Brain pericyte (primary cell): ENCODE measurements at regions not wholly inside any gene's neighbourhood (a gene's known extent, or its start where the extent isn't known, plus 50 kb on each side); places are given as distances from the start of the nearest gene placed in this dataset.

ENCODE experiments used
- DNase-seq: peaks from one replicate; pipeline ENCODE4 v3.0.0-alpha.2; 2012; ENCODE audit warnings: low read depth, low spot score

- DNase-seq, result no peak
Observed at GRCh38 chr18:8944871-8945245, 157.6 kb upstream of the NDUFV2 start.

DNA sequence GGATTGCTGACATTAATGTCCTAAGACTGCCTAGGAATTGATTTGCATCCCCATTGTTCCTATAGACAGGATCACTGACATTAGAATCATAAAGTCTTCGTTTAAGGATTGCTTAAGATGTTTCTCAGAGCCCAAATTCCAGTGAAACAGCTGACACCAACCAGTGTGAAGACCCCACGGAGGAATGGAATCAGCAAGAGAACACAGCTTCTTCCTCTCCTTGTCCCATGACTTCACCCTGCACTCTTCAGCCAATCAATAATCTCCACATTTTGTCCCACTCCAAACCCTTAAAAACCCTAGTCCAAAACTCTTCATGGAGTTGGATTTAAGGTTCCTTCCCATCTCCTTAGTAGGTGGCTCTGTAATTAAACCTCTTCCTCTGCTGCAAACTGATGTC, 157.0 kb upstream of the NDUFV2 start:
- no peak for DNase-seq

GRCh38 chr18:8946066-8946838, 156.2 kb upstream of the NDUFV2 start:
- peak; percentile 65 for DNase-seq

GRCh38 chr18:8947566-8947965, 154.9 kb upstream of the NDUFV2 start:
- no peak for DNase-seq

DNA sequence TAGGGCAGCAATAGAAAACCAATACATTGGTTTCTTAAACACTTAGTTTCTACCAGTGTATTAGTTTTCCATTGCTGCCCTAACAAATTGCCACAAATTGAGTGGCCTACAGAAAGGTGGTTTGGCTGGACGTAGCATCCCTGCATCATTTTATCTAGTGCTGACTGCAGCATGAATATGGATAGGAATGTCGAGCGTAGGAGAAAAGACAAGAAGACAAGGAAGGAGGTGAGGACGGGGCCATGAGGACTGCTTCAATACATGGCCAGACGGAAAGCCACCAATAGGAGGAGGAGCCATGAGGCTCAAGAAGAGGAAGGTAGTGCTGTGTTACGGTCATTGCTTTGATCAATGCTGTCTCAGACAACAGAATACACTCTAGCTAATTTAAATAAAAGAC, 154.5 kb upstream of the NDUFV2 start:
- no peak for DNase-seq

DNA sequence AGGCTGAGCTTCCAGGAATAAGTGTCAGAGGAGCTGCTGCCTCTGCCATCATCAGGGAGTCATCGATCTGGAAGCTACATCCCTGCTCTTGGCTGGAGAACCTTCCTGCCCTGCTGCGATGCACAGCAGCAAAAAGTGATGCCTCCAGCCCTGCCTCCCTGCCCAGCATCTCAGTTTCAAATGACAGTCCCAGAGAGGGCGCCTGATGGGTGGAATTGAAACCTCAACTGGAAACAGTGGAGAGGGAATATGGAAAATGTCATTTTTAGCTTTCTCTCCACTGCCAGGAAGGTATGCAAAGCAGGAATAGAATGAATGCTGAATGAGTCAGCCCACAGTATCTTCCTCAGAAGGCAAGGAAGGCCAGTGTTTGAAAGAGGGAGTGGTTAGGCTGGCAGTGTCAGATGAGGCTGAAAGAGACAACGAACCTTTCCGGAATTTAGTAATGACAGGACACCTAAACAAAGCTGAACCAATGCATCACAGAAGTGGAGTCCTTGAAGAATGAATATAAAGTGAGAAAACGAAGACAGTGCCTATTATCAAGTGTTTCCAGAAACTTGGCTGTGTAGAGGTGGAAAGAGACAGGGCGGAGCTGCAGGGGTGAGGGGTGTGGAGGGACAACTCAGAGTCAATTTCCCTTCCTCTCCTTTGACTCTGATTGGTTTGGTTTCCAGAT, 153.9 kb upstream of the NDUFV2 start:
- no peak for DNase-seq

GRCh38 chr18:8949206-8949605, 153.3 kb upstream of the NDUFV2 start:
- no peak for DNase-seq

- DNase-seq, result no peak
Observed at GRCh38 chr18:8951491-8951890, 151.0 kb upstream of the NDUFV2 start.

- no peak for DNase-seq
Observed at GRCh38 chr18:8952174-8952573, 150.3 kb upstream of the NDUFV2 start.

- no peak for DNase-seq
Observed at GRCh38 chr18:8952769-8953760, 149.4 kb upstream of the NDUFV2 start.

- no peak for DNase-seq
Observed at GRCh38 chr18:8957731-8958130, 144.8 kb upstream of the NDUFV2 start.

- no peak for DNase-seq
Observed at GRCh38 chr18:8958660-8959059, 143.8 kb upstream of the NDUFV2 start.

- DNase-seq, result no peak
Observed at GRCh38 chr18:8959551-8960135, 142.9 kb upstream of the NDUFV2 start.

DNA sequence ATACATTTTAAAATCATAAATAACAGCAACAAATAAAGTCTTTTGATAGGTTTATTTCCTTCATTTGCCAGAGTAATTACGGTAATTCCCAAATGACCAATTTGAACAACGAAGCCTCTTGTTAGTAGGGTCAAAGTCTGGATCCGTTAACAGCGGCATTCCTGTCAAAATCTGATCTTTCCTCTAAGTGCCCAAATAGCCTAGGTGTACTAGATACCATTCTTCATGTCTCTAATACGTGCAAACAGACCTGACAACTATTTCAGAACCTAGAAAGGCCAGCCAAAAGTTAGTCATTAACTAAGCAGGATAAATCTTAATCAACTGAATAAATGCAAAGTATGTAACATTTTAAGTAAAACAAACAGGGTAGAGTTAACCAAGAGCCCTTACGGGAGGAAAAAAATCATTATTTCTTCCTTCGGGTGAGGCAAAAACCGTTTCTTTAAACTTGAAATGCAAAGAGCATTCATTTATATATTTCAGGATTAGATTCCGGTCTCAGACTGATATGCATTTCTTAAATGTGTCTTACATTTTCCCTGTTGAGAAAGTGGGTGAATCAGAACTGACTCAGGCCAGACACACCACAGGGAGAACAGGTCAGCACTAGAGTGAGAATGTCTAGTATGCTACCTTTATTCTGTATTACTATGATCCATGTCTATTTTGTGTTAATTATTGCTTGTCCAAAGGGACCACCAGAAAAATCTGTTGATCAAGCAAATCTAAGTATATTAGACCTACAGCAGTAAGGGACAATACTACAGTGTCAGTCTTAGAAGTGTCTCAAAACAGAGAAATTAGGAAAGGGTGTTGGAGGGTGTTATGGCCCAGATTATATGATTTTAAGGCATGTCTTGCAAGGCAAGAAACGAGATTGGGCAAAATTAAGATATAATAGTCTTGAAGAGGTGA, 141.5 kb upstream of the NDUFV2 start:
- no peak for DNase-seq

DNA sequence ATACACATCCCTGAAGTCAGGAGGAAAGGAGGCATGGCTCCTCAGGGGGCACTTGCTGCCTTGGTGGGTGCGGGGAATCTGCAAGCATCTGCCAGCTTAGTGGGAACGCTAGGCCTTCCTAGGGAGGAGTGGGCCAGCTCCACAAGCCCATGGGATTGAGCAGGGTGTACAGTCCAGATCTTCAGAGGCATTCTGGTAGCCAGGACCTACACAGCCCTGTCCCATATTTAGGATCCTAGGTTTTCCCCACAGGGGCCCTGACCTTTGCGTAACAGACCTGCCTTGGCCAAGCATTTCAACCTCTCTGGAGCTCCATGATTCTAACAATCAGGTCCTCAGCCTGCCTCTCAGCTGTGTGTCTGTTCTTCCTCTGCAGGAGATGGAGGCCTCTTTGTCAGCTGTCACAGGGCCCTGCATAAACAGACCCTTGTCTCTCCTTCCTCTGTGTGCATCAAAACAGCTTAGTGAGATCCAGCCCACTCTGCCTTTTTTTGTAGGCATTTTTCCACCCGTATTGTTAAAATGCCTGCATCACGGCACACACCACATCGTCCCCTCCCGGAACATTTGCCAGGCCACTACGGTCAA, 140.2 kb upstream of the NDUFV2 start:
- no peak for DNase-seq

- no peak for DNase-seq
Observed at GRCh38 chr18:8962855-8963635, 139.5 kb upstream of the NDUFV2 start.

GRCh38 chr18:8963876-8964275, 138.6 kb upstream of the NDUFV2 start:
- DNase-seq, result no peak

- DNase-seq, result no peak
Observed at GRCh38 chr18:8965398-8965797, 137.1 kb upstream of the NDUFV2 start.

DNA sequence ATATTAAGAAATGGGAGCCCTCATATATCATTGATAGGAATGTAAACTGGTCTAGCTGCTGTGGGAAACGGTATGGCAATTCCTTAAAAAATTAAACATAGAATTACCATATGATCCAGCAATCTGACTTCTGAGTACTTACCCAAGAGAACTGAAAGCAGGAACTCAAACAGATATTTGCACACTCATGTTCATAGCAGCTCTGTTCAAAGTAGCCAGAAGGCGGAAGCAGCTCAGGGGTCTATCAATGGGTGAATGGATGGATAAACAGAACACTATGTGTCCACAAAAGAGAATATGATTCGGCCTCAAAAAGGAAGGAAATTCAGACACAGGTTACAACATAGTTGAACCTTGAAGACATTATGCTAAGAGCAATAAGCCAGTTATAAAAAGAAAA, 135.7 kb upstream of the NDUFV2 start:
- DNase-seq, result no peak

- no peak for DNase-seq
Observed at GRCh38 chr18:8967573-8967972, 134.9 kb upstream of the NDUFV2 start.
